ENCODE measurements at regions not wholly inside any gene's neighbourhood (a gene's known extent, or its start where the extent isn't known, plus 50 kb on each side); places are given as distances from the start of the nearest gene placed in this dataset.

DNA sequence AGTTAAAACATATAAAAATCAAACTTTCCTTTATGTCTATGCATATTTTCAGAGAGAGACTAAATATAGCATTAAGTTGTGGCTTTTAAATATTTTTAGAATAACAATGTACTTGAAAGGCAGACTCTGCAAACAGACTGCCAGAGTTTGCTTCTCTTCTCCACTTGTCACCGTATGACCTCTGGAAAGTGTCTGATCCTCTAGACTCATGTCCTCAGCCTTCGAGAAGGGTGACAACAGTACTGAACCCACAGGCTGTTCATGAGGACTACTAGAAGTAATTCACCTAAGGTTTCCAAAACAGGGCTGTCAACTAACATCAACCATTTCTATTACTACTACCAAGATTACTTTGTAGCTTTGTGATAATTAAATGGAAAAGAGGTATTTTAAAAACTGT lies 167.7 kb upstream of the TBCA start:
- DNase-seq (no peak), ATAC-seq (no peak)
- no peaks in the 10 kb centered on the region for H3K36me3 ChIP-seq (ENCODE audit: low read depth)
- TF ChIP-seq, protein P1, sequence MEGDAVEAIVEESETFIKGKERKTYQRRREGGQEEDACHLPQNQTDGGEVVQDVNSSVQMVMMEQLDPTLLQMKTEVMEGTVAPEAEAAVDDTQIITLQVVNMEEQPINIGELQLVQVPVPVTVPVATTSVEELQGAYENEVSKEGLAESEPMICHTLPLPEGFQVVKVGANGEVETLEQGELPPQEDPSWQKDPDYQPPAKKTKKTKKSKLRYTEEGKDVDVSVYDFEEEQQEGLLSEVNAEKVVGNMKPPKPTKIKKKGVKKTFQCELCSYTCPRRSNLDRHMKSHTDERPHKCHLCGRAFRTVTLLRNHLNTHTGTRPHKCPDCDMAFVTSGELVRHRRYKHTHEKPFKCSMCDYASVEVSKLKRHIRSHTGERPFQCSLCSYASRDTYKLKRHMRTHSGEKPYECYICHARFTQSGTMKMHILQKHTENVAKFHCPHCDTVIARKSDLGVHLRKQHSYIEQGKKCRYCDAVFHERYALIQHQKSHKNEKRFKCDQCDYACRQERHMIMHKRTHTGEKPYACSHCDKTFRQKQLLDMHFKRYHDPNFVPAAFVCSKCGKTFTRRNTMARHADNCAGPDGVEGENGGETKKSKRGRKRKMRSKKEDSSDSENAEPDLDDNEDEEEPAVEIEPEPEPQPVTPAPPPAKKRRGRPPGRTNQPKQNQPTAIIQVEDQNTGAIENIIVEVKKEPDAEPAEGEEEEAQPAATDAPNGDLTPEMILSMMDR (IDR thresholded peaks at IDR 0.05): no peak
- no peak overlapping the region for H3K4me3 ChIP-seq
- intact Hi-C loops (cut with DNase I, micrococcal nuclease): no loop called here
- H3K9me3 ChIP-seq: no peaks in the 10 kb centered on the region
- H3K4me1 ChIP-seq (ENCODE audit: low read depth): no peaks in the 10 kb centered on the region

DNA sequence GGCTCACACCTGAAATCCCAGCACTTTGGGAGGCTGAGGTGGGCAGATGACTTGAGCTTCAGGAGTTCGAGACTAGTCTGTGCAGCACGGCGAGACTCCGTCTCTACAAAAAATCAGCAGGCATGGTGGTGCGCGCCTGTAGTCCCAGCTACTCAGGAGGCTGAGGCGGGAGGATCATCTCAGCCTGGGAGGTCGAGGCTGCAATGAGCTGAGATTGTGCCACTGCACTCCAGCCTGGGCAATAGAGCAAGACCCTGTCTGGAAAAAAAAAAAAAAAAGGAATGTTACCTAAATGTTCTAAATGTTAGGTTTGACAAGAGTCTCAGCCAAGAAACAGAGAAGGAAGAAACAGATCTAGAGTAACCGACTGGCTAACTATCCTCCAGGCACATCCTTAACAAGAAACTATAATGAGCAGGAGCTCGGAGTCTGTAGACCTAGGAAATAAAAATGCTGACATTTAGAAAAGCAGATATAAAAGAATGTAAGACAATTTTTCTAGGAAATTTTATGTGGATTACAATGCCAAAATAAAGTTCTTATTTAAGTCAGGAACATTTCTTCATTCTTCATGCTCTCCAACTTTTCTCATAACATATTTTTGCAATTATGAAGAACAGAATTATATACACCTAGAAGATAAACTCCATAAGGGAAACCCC lies 166.6 kb upstream of the TBCA start:
- H3K4me3 ChIP-seq: no peak overlapping the region
- no peak for DNase-seq
- H3K9me3 ChIP-seq: no peaks in the 10 kb centered on the region
- intact Hi-C loops (cut with DNase I, micrococcal nuclease): no loop called here
- TF ChIP-seq, protein P1 (IDR thresholded peaks at IDR 0.05): no peak
- H3K36me3 ChIP-seq (ENCODE audit: low read depth): no peaks in the 10 kb centered on the region
- no peaks in the 10 kb centered on the region for H3K4me1 ChIP-seq (ENCODE audit: low read depth)
- no peak for ATAC-seq

DNA sequence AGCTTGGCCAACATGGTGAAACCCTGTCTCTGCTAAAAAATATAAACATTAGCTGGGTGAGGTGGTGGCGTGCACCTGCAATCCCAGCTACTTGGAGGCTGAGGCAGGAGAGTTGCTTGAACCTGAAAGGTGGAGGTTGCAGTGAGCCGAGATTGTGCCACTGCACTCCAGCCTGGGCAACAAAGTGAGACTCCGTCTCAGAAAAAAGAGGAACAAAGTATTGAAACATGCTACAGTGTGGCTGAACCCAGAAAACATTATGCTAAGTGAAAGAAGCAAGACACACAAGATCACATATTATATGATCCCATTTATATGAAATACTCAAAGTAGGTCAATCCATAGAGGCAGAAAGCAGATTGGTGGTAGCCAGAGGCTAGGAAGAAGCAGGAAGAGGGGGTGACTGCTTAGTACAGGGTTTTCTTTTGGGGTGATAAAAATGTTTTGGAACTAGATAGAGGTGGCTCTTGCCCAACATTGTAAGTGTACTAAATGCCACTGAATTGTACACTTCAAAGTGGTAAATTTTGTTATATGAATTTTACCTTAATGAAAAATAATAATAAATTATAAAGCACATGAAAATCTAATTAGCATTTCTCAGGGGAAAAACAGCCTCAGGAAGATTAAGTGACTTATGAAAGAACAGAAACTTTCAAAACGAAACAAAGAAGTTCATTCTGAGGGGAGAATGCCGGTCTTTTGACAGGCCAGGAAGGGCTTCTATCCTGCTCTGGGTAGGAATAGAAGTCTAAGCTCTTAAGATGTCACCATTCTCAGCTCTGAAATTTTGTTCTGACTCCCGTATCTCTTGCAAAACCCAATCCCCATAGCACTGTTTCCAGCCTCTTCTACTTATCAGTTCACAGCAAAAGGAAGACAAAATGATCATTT lies 161.1 kb upstream of the TBCA start:
- ATAC-seq: no peak
- intact Hi-C loops (cut with DNase I, micrococcal nuclease): no loop called here
- H3K36me3 ChIP-seq (ENCODE audit: low read depth): no peaks in the 10 kb centered on the region
- no peak for DNase-seq
- no peaks in the 10 kb centered on the region for H3K9me3 ChIP-seq
- no peak overlapping the region for H3K4me3 ChIP-seq
- no peaks in the 10 kb centered on the region for H3K4me1 ChIP-seq (ENCODE audit: low read depth)
- TF ChIP-seq, protein P1 (IDR thresholded peaks at IDR 0.05): no peak

DNA sequence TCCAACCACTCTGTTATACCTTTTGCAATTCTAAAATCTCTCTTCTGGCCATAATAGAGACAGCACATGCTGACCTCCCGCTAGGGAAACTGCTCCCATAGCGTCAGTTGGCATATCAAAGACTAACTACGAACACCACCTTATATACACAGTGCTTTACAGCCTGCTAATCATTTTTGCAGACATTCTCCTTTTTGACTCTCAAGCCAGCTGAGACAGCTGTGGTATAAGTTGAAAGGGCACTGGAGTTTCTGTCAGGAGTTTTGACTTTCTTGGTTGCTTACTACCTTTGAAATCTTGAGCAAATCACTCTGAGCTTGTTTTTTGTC lies 160.2 kb upstream of the TBCA start:
- ATAC-seq: no peak
- H3K9me3 ChIP-seq: no peaks in the 10 kb centered on the region
- no peak overlapping the region for H3K4me3 ChIP-seq
- H3K4me1 ChIP-seq (ENCODE audit: low read depth): no peaks in the 10 kb centered on the region
- no peak for DNase-seq
- TF ChIP-seq, protein P1 (IDR thresholded peaks at IDR 0.05): no peak
- no peaks in the 10 kb centered on the region for H3K36me3 ChIP-seq (ENCODE audit: low read depth)
- intact Hi-C loops (cut with DNase I, micrococcal nuclease): no loop called here

DNA sequence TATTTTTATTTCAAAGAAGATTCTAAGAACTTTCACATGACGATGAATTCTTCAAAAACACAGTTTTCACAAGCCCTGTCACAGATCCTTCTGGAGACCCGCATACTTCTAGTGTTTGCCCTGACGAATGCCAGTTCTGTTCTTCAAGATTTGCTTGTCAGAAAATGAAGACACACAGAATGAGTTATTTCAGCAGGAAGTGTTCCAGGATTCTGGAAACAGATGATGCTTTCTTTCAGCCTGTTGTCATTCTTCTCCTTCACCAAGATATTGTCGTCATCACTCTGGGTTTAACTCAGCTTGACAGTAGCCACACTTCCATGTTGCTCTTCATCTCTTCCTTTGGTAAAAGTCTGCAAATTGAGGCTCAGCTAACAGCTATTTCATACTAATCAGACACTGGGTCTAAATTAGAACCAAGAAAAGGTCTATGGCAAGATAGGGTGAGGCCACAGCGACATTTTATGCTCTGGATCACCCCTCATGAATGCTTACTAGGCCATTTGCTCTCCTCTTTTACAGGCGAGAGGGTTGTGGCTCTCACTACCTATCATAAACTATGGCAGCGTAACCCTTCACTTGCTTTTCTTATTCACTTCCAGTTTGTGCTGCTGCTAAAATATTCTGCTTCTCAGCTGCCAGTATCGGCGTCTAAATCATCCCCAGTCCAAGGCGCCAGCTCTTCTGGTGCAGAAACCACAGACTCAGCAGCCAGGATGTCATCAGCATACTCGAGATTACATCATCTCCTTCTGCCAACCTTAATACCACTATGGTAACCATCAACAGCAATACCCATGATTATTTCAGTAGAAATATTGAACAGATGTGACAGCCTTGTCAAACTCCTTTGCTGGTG lies 159.6 kb upstream of the TBCA start:
- TF ChIP-seq, protein P1 (IDR thresholded peaks at IDR 0.05): no peak
- H3K4me3 ChIP-seq: no peak overlapping the region
- no peaks in the 10 kb centered on the region for H3K36me3 ChIP-seq (ENCODE audit: low read depth)
- DNase-seq: no peak
- no peak for ATAC-seq
- H3K4me1 ChIP-seq (ENCODE audit: low read depth): no peaks in the 10 kb centered on the region
- H3K9me3 ChIP-seq: no peaks in the 10 kb centered on the region
- intact Hi-C loops (cut with DNase I, micrococcal nuclease): no loop called here
